HepG2 (cell line): ENCODE measurements at regions not wholly inside any gene's neighbourhood (a gene's known extent, or its start where the extent isn't known, plus 50 kb on each side); places are given as distances from the start of the nearest gene placed in this dataset.

ENCODE experiments used
- ATAC-seq: fragments of 200-7000 bp; cut with Tn5 transposase; 3 replicates; pipeline ENCODE4 v1.9.1; 2020; ENCODE audit warnings: mild to moderate bottlenecking, moderate library complexity
- BruUV-seq: library from RNA; stranded (reverse); fragments of 400-500 nt; replicated peaks from 2 replicates; lab custom pipeline; 2021; lab: Mats Ljungman, UMichigan
- CTCF ChIA-PET: fragments of 300-600 bp; formaldehyde crosslinking; extraction: SDS; loops from one replicate; lab custom pipeline; 2021; ENCODE audit warnings: low total read pairs, inconsistent platforms, low intra/inter-chr PET ratio; lab: Yijun Ruan, JAX
- POLR2A ChIA-PET: fragments of 350-600 bp; sonication (Branson Sonifier 250); formaldehyde crosslinking; loops from one replicate; lab custom pipeline; 2020; ENCODE audit warnings: antibody characterized with exemption, inconsistent platforms; lab: Yijun Ruan, JAX
- DNase-seq: peaks from one replicate; pipeline ENCODE4 v3.0.0-alpha.2; 2015; ENCODE audit warnings: low spot score
- FAIRE-seq: peaks from 3 replicates; lab custom pipeline; 2011; peaks lifted over from hg19 to GRCh38; lab: Jason Lieb, UNC
- H2AFZ ChIP-seq: one replicate; pipeline ENCODE4 v1.6.1; 2011; ENCODE audit warnings: low read length, inconsistent platforms
- H3K27ac ChIP-seq: fragments of 300-600 bp; 3 replicates; pipeline ENCODE4 v1.8.0; 2011; ENCODE audit warnings: mixed run types, mild to moderate bottlenecking, mixed read lengths, low read length, inconsistent platforms; ENCODE audit not compliant: insufficient read depth; ENCODE audit errors: extremely low read length
- H3K27me3 ChIP-seq, 2 experiments: fragments of 200-600 bp in 1 of 2; 2 replicates in 1 of 2; 3 replicates in 1 of 2; pipeline versions ENCODE4 v1.6.0 to v1.8.0; 2011; ENCODE audit warnings: low read length in 2 of 2, mild to moderate bottlenecking in 2 of 2, moderate library complexity in 2 of 2, inconsistent platforms in 1 of 2; ENCODE audit not compliant: insufficient read depth in 2 of 2, control insufficient read depth in 1 of 2
- H3K36me3 ChIP-seq, 2 experiments: fragments of 200-600 bp in 1 of 2; replicated peaks in 1 of 2; 2 replicates in 1 of 2; 3 replicates in 1 of 2; pipeline versions ENCODE4 v1.5.1 to v1.8.0; 2011; ENCODE audit warnings: low read length in 2 of 2, inconsistent platforms in 1 of 2; ENCODE audit not compliant: insufficient read depth in 2 of 2, control insufficient read depth in 1 of 2
- H3K4me1 ChIP-seq: 2 replicates; pipeline ENCODE4 v1.5.1; 2012; ENCODE audit warnings: low read length, inconsistent platforms; ENCODE audit not compliant: insufficient read depth
- H3K4me2 ChIP-seq: 2 replicates; pipeline ENCODE4 v1.6.0; 2011; ENCODE audit warnings: low read depth, low read length, inconsistent platforms
- H3K4me3 ChIP-seq, 3 experiments: fragments of 200-600 bp in 1 of 3; sonication (generic), shearing (Covaris generic) in 1 of 3; replicated peaks in 1 of 3; 2 replicates each; pipeline ENCODE4 v1.5.1; 2011 to 2016; ENCODE audit warnings: low read length in 3 of 3, inconsistent platforms in 2 of 3, low read depth in 2 of 3, mild to moderate bottlenecking in 2 of 3, control low read depth in 1 of 3, mixed read lengths in 1 of 3; ENCODE audit not compliant: insufficient read depth in 1 of 3
- H3K79me2 ChIP-seq: one replicate; pipeline ENCODE4 v1.6.1; 2011; ENCODE audit warnings: low read length, inconsistent platforms; ENCODE audit not compliant: insufficient read depth
- H3K9ac ChIP-seq: 2 replicates; pipeline ENCODE4 v1.6.0; 2011; ENCODE audit warnings: mild to moderate bottlenecking, low read depth, low read length, inconsistent platforms; ENCODE audit not compliant: insufficient read depth
- H3K9me3 ChIP-seq: 2 replicates; pipeline ENCODE4 v1.5.1; 2012; ENCODE audit warnings: mild to moderate bottlenecking, low read length
- H4K20me1 ChIP-seq: 2 replicates; pipeline ENCODE4 v1.6.0; 2011; ENCODE audit warnings: inconsistent platforms, mild to moderate bottlenecking, low read length, moderate library complexity; ENCODE audit not compliant: insufficient read depth
- NKX3-1 ChIP-seq: sonication (generic); formaldehyde crosslinking; IDR thresholded peaks from 2 replicates; pipeline ENCODE4 v1.5.0; 2020; ENCODE audit warnings: missing genetic modification reagents
- RAD51 ChIP-seq: fragments of 450-650 bp; IDR thresholded peaks from 2 replicates; pipeline ENCODE4 v1.6.1; 2016; ENCODE audit warnings: borderline replicate concordance
- SOX5 ChIP-seq: IDR thresholded peaks from 2 replicates; pipeline ENCODE4 v1.6.1; 2016; ENCODE audit warnings: borderline replicate concordance
- ZNF18 ChIP-seq: sonication (generic); formaldehyde crosslinking; IDR thresholded peaks from 2 replicates; pipeline ENCODE4 v1.8.0; 2022; ENCODE audit warnings: mild to moderate bottlenecking, missing genetic modification reagents; ENCODE audit not compliant: insufficient replicate concordance
- ZNF503 ChIP-seq: sonication (generic); formaldehyde crosslinking; IDR thresholded peaks from 2 replicates; pipeline ENCODE4 v1.4.0; 2020; ENCODE audit warnings: missing genetic modification reagents
- ZNF629 ChIP-seq: sonication (generic); formaldehyde crosslinking; conservative IDR thresholded peaks from 2 replicates; pipeline ENCODE4 v1.5.0; 2020; ENCODE audit warnings: missing genetic modification reagents
- WGBS: methylation state at CpG from one replicate; pipeline ENCODE4 v1.1.6; 2017; ENCODE audit warnings: low lambda C conversion rate; 5-methylcytosine and 5-hydroxymethylcytosine counted together
- in situ Hi-C: cut with HindIII; loops from 2 replicates; pipeline ENCODE4 v1.10.0; 2017; ENCODE audit warnings: low pct_unique_long_range_greater_than_20kb; ENCODE audit not compliant: extremely low pct_ligation_motif_present
- intact Hi-C: fragments of 100-400 bp; cut with micrococcal nuclease; formaldehyde crosslinking; loops from one replicate; pipeline ENCODE4 v1.10.0; 2022; ENCODE audit not compliant: unreplicated experiment
- TF ChIP-seq, protein P1 (sequence below): sonication (generic); formaldehyde crosslinking; IDR thresholded peaks from 2 replicates; pipeline ENCODE4 v1.5.1; 2020; ENCODE audit warnings: mild to moderate bottlenecking, missing genetic modification reagents, borderline replicate concordance

DNA sequence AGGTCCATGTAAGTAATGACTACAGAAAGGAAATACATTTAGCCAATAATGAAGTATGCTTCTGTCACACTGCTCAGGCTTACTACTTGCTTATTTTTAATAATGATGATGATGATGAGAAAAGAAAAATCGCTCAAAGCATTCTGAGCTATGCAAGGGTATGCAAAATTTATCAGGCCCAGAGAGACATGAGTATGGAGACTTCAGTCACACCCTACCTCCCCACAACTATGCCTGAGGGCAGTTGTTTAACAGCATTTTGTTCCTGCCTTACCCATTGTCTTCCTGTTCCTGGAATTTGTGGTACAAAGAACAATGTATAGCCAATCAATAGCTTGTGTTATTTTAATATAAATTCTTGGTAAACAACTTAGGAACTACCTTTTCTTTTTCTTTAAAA, 232.6 kb upstream of the ZBED5 start (continued):
- TF ChIP-seq, protein P1, sequence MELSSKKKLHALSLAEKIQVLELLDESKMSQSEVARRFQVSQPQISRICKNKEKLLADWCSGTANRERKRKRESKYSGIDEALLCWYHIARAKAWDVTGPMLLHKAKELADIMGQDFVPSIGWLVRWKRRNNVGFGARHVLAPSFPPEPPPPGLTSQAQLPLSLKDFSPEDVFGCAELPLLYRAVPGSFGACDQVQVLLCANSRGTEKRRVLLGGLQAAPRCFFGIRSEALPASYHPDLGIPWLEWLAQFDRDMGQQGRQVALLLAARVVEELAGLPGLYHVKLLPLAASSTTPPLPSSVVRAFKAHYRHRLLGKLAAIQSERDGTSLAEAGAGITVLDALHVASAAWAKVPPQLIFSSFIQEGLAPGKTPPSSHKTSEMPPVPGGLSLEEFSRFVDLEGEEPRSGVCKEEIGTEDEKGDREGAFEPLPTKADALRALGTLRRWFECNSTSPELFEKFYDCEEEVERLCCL (CRISPR knock-in tag), result no peak
- no peak for TF ChIP-seq ZNF629
- no peak for TF ChIP-seq ZNF503 (CRISPR knock-in tag)

GRCh38 chr11:11089805-11090204, 232.0 kb upstream of the ZBED5 start:
- POLR2A ChIA-PET, result no interaction called here
- Histone ChIP-seq H4K20me1 (no peaks in the 10 kb centered on the region), H3K4me3 (no peak overlapping the region), H3K79me2 (no peaks in the 10 kb centered on the region), H3K27ac (no peak overlapping the region), H3K4me1 (no peaks in the 10 kb centered on the region), H3K9me3 (peaks cover 10% of the 10 kb centered on the region), H3K4me2 (no peak overlapping the region), H3K36me3 (no peaks in the 10 kb centered on the region), H2AFZ (no peak overlapping the region), H3K27me3 (peaks cover 0 to 2% of the 10 kb centered on the region in 2 experiments; a peak in 2 of 5 replicates), H3K9ac (no peak overlapping the region)
- FAIRE-seq (no peak), DNase-seq (no peak), ATAC-seq (no peak)
- BruUV-seq, result no TSS peak
- intact Hi-C loops (no loop called here), in situ Hi-C loops (no loop called here)
- 6% methylated on average over 4 of the region's 4 CpGs for WGBS
- TF ChIP-seq SOX5 (CRISPR knock-in tag), result no peak
- TF ChIP-seq ZNF18 (CRISPR knock-in tag), result no peak
- TF ChIP-seq NKX3-1 (CRISPR knock-in tag), result no peak
- no peak for TF ChIP-seq RAD51
- CTCF ChIA-PET, result no interaction called here
